ENCODE measurements at regions not wholly inside any gene's neighbourhood (a gene's known extent, or its start where the extent isn't known, plus 50 kb on each side); places are given as distances from the start of the nearest gene placed in this dataset.

- Mint-ChIP-seq H3K36me3 (peaks cover 0 to 3% (median 0%) of the 10 kb centered on the region in 3 donors), H3K4me3 (no peak overlapping the region), H3K4me1 (no peaks in the 10 kb centered on the region), H3K9me3 (peaks cover 0 to under 1% (median 0%) of the 10 kb centered on the region in 6 donors), H3K27me3 (ENCODE audit: low read depth in 3 of 3) (peaks cover 0 to 5% (median 2%) of the 10 kb centered on the region in 3 donors), H3K27ac (no peak overlapping the region)
- DNase-seq, result no peak
Observed at GRCh38 chr5:125272357-125272756, 525.9 kb upstream of the ZNF608 start.

- no peak for DNase-seq
- H3K27ac Mint-ChIP-seq, result no peak overlapping the region
- H3K4me3 Mint-ChIP-seq, result no peak overlapping the region
- H3K4me1 Mint-ChIP-seq, result no peaks in the 10 kb centered on the region
- peaks cover 0 to 3% (median 0%) of the 10 kb centered on the region in 3 donors for H3K36me3 Mint-ChIP-seq
- H3K27me3 Mint-ChIP-seq (ENCODE audit: low read depth in 3 of 3), result peaks cover 0 to 5% (median 2%) of the 10 kb centered on the region in 3 donors
- H3K9me3 Mint-ChIP-seq, result peaks cover 0 to 4% (median 0%) of the 10 kb centered on the region in 6 donors
Observed at GRCh38 chr5:125274211-125274610, 527.8 kb upstream of the ZNF608 start.

GRCh38 chr5:125274938-125275724 lies 528.7 kb upstream of the ZNF608 start:
- Mint-ChIP-seq H3K4me1 (no peaks in the 10 kb centered on the region), H3K9me3 (peaks cover 0 to 4% (median 0%) of the 10 kb centered on the region in 6 donors), H3K27me3 (ENCODE audit: low read depth in 3 of 3) (peaks cover 0 to 5% (median 2%) of the 10 kb centered on the region in 3 donors), H3K27ac (no peak overlapping the region), H3K4me3 (no peak overlapping the region), H3K36me3 (peaks cover 0 to 3% (median 0%) of the 10 kb centered on the region in 3 donors)
- DNase-seq, result no peak

GRCh38 chr5:125275725-125276090 lies 529.3 kb upstream of the ZNF608 start:
- Mint-ChIP-seq H3K27ac (no peak overlapping the region), H3K27me3 (ENCODE audit: low read depth in 3 of 3) (peaks cover 0 to 4% (median 2%) of the 10 kb centered on the region in 3 donors), H3K4me3 (no peak overlapping the region), H3K36me3 (peaks cover 0 to 3% (median 0%) of the 10 kb centered on the region in 3 donors), H3K4me1 (no peaks in the 10 kb centered on the region), H3K9me3 (peaks cover 0 to 4% (median 0%) of the 10 kb centered on the region in 6 donors)
- DNase-seq, result no peak

- Mint-ChIP-seq H3K9me3 (peaks cover 0 to 4% (median 0%) of the 10 kb centered on the region in 6 donors), H3K4me1 (no peaks in the 10 kb centered on the region), H3K36me3 (peaks cover 0 to 3% (median 0%) of the 10 kb centered on the region in 3 donors), H3K27ac (no peak overlapping the region), H3K4me3 (no peak overlapping the region), H3K27me3 (ENCODE audit: low read depth in 3 of 3) (peaks cover 0 to 3% (median 2%) of the 10 kb centered on the region in 3 donors)
- no peak for DNase-seq
Observed at GRCh38 chr5:125276096-125276495, 529.7 kb upstream of the ZNF608 start.

- peaks cover 0 to 3% (median 2%) of the 10 kb centered on the region in 3 donors for H3K27me3 Mint-ChIP-seq (ENCODE audit: low read depth in 3 of 3)
- no peaks in the 10 kb centered on the region for H3K4me1 Mint-ChIP-seq
- H3K27ac Mint-ChIP-seq, result no peak overlapping the region
- DNase-seq, result no peak
- no peaks in the 10 kb centered on the region for H3K36me3 Mint-ChIP-seq
- H3K9me3 Mint-ChIP-seq, result peaks cover 0 to 5% (median 0%) of the 10 kb centered on the region in 6 donors
- no peak overlapping the region for H3K4me3 Mint-ChIP-seq
Observed at GRCh38 chr5:125277494-125278154, 531.2 kb upstream of the ZNF608 start.

GRCh38 chr5:125278711-125279110 lies 532.3 kb upstream of the ZNF608 start:
- no peaks in the 10 kb centered on the region for H3K36me3 Mint-ChIP-seq
- no peak overlapping the region for H3K27ac Mint-ChIP-seq
- DNase-seq, result no peak
- peaks cover 0 to 2% (median 0%) of the 10 kb centered on the region in 3 donors for H3K27me3 Mint-ChIP-seq (ENCODE audit: low read depth in 3 of 3)
- H3K4me1 Mint-ChIP-seq, result no peaks in the 10 kb centered on the region
- H3K4me3 Mint-ChIP-seq, result no peak overlapping the region
- peaks cover 0 to 5% (median 0%) of the 10 kb centered on the region in 6 donors for H3K9me3 Mint-ChIP-seq

- H3K4me1 Mint-ChIP-seq, result no peaks in the 10 kb centered on the region
- no peak overlapping the region for H3K4me3 Mint-ChIP-seq
- H3K9me3 Mint-ChIP-seq, result peaks cover 0 to 5% (median 0%) of the 10 kb centered on the region in 6 donors
- DNase-seq, result no peak
- H3K36me3 Mint-ChIP-seq, result peaks cover 0 to 4% (median 0%) of the 10 kb centered on the region in 3 donors
- H3K27me3 Mint-ChIP-seq (ENCODE audit: low read depth in 3 of 3), result no peaks in the 10 kb centered on the region
- H3K27ac Mint-ChIP-seq, result no peak overlapping the region
Observed at GRCh38 chr5:125281667-125282066, 535.2 kb upstream of the ZNF608 start.

GRCh38 chr5:125283372-125283771 lies 536.9 kb upstream of the ZNF608 start:
- H3K4me1 Mint-ChIP-seq, result no peaks in the 10 kb centered on the region
- H3K4me3 Mint-ChIP-seq, result no peak overlapping the region
- H3K36me3 Mint-ChIP-seq, result peaks cover 0 to 4% (median 0%) of the 10 kb centered on the region in 3 donors
- peaks cover 0 to 1% (median 0%) of the 10 kb centered on the region in 6 donors for H3K9me3 Mint-ChIP-seq
- H3K27me3 Mint-ChIP-seq (ENCODE audit: low read depth in 3 of 3), result no peaks in the 10 kb centered on the region
- no peak overlapping the region for H3K27ac Mint-ChIP-seq
- no peak for DNase-seq

- peaks cover 0 to 4% (median 0%) of the 10 kb centered on the region in 3 donors for H3K36me3 Mint-ChIP-seq
- H3K27me3 Mint-ChIP-seq (ENCODE audit: low read depth in 3 of 3), result no peaks in the 10 kb centered on the region
- no peaks in the 10 kb centered on the region for H3K4me1 Mint-ChIP-seq
- DNase-seq, result no peak
- H3K4me3 Mint-ChIP-seq, result no peak overlapping the region
- no peak overlapping the region for H3K27ac Mint-ChIP-seq
- H3K9me3 Mint-ChIP-seq, result peaks cover 0 to 1% (median 0%) of the 10 kb centered on the region in 6 donors
Observed at GRCh38 chr5:125286271-125286670, 539.8 kb upstream of the ZNF608 start.

GRCh38 chr5:125289606-125290005 lies 543.2 kb upstream of the ZNF608 start:
- H3K9me3 Mint-ChIP-seq, result peaks cover 0 to 2% (median 0%) of the 10 kb centered on the region in 6 donors
- no peaks in the 10 kb centered on the region for H3K4me1 Mint-ChIP-seq

GRCh38 chr5:125290935-125291334 lies 544.5 kb upstream of the ZNF608 start:
- Mint-ChIP-seq H3K4me3 (no peak overlapping the region), H3K9me3 (peaks cover 0 to 2% (median 0%) of the 10 kb centered on the region in 6 donors), H3K4me1 (no peaks in the 10 kb centered on the region), H3K36me3 (no peaks in the 10 kb centered on the region), H3K27me3 (ENCODE audit: low read depth in 3 of 3) (no peaks in the 10 kb centered on the region), H3K27ac (no peak overlapping the region)
- no peak for DNase-seq

More at GRCh38 chr5:125289606-125290005, 543.2 kb upstream of the ZNF608 start:
- H3K36me3 Mint-ChIP-seq, result peaks cover 0 to 4% (median 0%) of the 10 kb centered on the region in 3 donors
- no peaks in the 10 kb centered on the region for H3K27me3 Mint-ChIP-seq (ENCODE audit: low read depth in 3 of 3)
- DNase-seq, result no peak
- no peak overlapping the region for H3K4me3 Mint-ChIP-seq
- H3K27ac Mint-ChIP-seq, result no peak overlapping the region

- H3K9me3 Mint-ChIP-seq, result peaks cover 0 to 2% (median 0%) of the 10 kb centered on the region in 6 donors
- H3K4me1 Mint-ChIP-seq, result no peaks in the 10 kb centered on the region
- H3K27ac Mint-ChIP-seq, result no peak overlapping the region
- H3K27me3 Mint-ChIP-seq (ENCODE audit: low read depth in 3 of 3), result no peaks in the 10 kb centered on the region
- DNase-seq, result no peak
- no peak overlapping the region for H3K4me3 Mint-ChIP-seq
- no peaks in the 10 kb centered on the region for H3K36me3 Mint-ChIP-seq
Observed at GRCh38 chr5:125291447-125291846, 545.0 kb upstream of the ZNF608 start.

GRCh38 chr5:125293223-125293622 lies 546.8 kb upstream of the ZNF608 start:
- peaks cover 0 to 2% (median 0%) of the 10 kb centered on the region in 6 donors for H3K9me3 Mint-ChIP-seq
- H3K36me3 Mint-ChIP-seq, result no peaks in the 10 kb centered on the region
- no peak overlapping the region for H3K4me3 Mint-ChIP-seq
- DNase-seq, result no peak
- H3K27me3 Mint-ChIP-seq (ENCODE audit: low read depth in 3 of 3), result no peaks in the 10 kb centered on the region
- H3K27ac Mint-ChIP-seq, result no peak overlapping the region
- H3K4me1 Mint-ChIP-seq, result no peaks in the 10 kb centered on the region
